Suprapubic skin (tissue), 4 donors: ENCODE measurements at regions not wholly inside any gene's neighbourhood (a gene's known extent, or its start where the extent isn't known, plus 50 kb on each side); places are given as distances from the start of the nearest gene placed in this dataset.

Source experiments
- DNase-seq, 2 donors: peaks; one replicate each; pipeline ENCODE4 v3.0.0-alpha.2; 2019; ENCODE audit warnings: low spot score in 2 of 2
- H3K27ac ChIP-seq: fragments of 200-600 bp; sonication (generic); one replicate; pipeline ENCODE4 v1.5.1; 2019
- H3K27me3 ChIP-seq: fragments of 200-600 bp; sonication (generic); one replicate; pipeline ENCODE4 v1.5.1; 2019
- H3K36me3 ChIP-seq: fragments of 200-600 bp; sonication (generic); one replicate; pipeline ENCODE4 v1.5.1; 2019
- H3K4me1 ChIP-seq: fragments of 200-600 bp; sonication (generic); one replicate; pipeline ENCODE4 v1.5.1; 2019
- H3K4me3 ChIP-seq: fragments of 200-600 bp; sonication (generic); one replicate; pipeline ENCODE4 v1.5.1; 2019; ENCODE audit warnings: mild to moderate bottlenecking
- H3K9me3 ChIP-seq: fragments of 200-600 bp; sonication (generic); one replicate; pipeline ENCODE4 v1.5.1; 2019
- CTCF ChIP-seq, 2 donors: fragments of 200-600 bp in 1 of 2; fragments of 450-650 bp in 1 of 2; sonication (generic) in 1 of 2; IDR thresholded peaks; one replicate each; pipeline ENCODE4 v1.5.1; 2016 to 2019; ENCODE audit warnings: antibody characterized with exemption in 2 of 2, mild to moderate bottlenecking in 1 of 2, moderate library complexity in 1 of 2
- EP300 ChIP-seq: sonication (generic); formaldehyde crosslinking; IDR thresholded peaks from one replicate; pipeline ENCODE4 v1.6.1; 2017; ENCODE audit warnings: antibody characterized with exemption
- POLR2A ChIP-seq, 2 donors: fragments of 450-650 bp; IDR thresholded peaks; one replicate each; pipeline ENCODE4 v1.6.1; 2017; ENCODE audit warnings: antibody characterized with exemption in 2 of 2, mild to moderate bottlenecking in 2 of 2, moderate library complexity in 2 of 2
- POLR2AphosphoS5 ChIP-seq, 3 donors: sonication (generic); formaldehyde crosslinking; IDR thresholded peaks; one replicate each; pipeline ENCODE4 v1.6.1; 2017; ENCODE audit warnings: antibody characterized with exemption in 3 of 3
- WGBS: methylation state at CpG from one replicate; pipeline ENCODE4 v1.1.5; 2018; 5-methylcytosine and 5-hydroxymethylcytosine counted together

- TF ChIP-seq POLR2A (IDR thresholded peaks at IDR 0.05) (no peak), EP300 (no peak), POLR2AphosphoS5 (IDR thresholded peaks at IDR 0.05) (no peak), CTCF (IDR thresholded peaks at IDR 0.05) (no peak)
- no peak for DNase-seq
- no peaks in the 10 kb centered on the region for H3K4me1 ChIP-seq
- peaks cover 6% of the 10 kb centered on the region for H3K9me3 ChIP-seq
- H3K4me3 ChIP-seq = no peak overlapping the region
- no peaks in the 10 kb centered on the region for H3K27me3 ChIP-seq
- no peak overlapping the region for H3K27ac ChIP-seq
- WGBS = 100% methylated on average over 5 of the region's 5 CpGs
- H3K36me3 ChIP-seq = no peaks in the 10 kb centered on the region
Observed at GRCh38 chr11:82577246-82577645, 156.4 kb downstream of the FAM181B start.

GRCh38 chr11:82560836-82561235 lies 172.8 kb downstream of the FAM181B start:
- H3K36me3 ChIP-seq = no peaks in the 10 kb centered on the region
- TF ChIP-seq EP300 (no peak), POLR2AphosphoS5 (IDR thresholded peaks at IDR 0.05) (no peak), POLR2A (IDR thresholded peaks at IDR 0.05) (no peak), CTCF (IDR thresholded peaks at IDR 0.05) (no peak)
- H3K4me3 ChIP-seq = no peak overlapping the region
- no peaks in the 10 kb centered on the region for H3K9me3 ChIP-seq
- no peak for DNase-seq
- 53% methylated on average over 5 of the region's 5 CpGs for WGBS
- H3K4me1 ChIP-seq = no peaks in the 10 kb centered on the region
- no peaks in the 10 kb centered on the region for H3K27me3 ChIP-seq
- H3K27ac ChIP-seq = no peak overlapping the region

GRCh38 chr11:82559609-82560008 lies 174.1 kb downstream of the FAM181B start:
- Histone ChIP-seq H3K27me3 (no peaks in the 10 kb centered on the region), H3K4me1 (no peaks in the 10 kb centered on the region), H3K36me3 (no peaks in the 10 kb centered on the region), H3K4me3 (no peak overlapping the region), H3K27ac (no peak overlapping the region), H3K9me3 (no peaks in the 10 kb centered on the region)
- WGBS = 77% methylated on average over 2 of the region's 2 CpGs
- no peak for TF ChIP-seq CTCF (IDR thresholded peaks at IDR 0.05)
- no peak for TF ChIP-seq POLR2A (IDR thresholded peaks at IDR 0.05)
- no peak for TF ChIP-seq POLR2AphosphoS5 (IDR thresholded peaks at IDR 0.05)
- TF ChIP-seq EP300 = no peak
- no peak for DNase-seq

GRCh38 chr11:82557274-82557673 lies 176.4 kb downstream of the FAM181B start:
- H3K27ac ChIP-seq = no peak overlapping the region
- H3K4me1 ChIP-seq = no peaks in the 10 kb centered on the region
- DNase-seq = no peak
- H3K36me3 ChIP-seq = no peaks in the 10 kb centered on the region
- H3K9me3 ChIP-seq = no peaks in the 10 kb centered on the region
- no peak for TF ChIP-seq EP300
- no peak for TF ChIP-seq POLR2A (IDR thresholded peaks at IDR 0.05)
- TF ChIP-seq POLR2AphosphoS5 (IDR thresholded peaks at IDR 0.05) = no peak
- no peak for TF ChIP-seq CTCF (IDR thresholded peaks at IDR 0.05)
- no peaks in the 10 kb centered on the region for H3K27me3 ChIP-seq
- 69% methylated on average over 4 of the region's 4 CpGs for WGBS
- no peak overlapping the region for H3K4me3 ChIP-seq

GRCh38 chr11:82556210-82556609 lies 177.5 kb downstream of the FAM181B start:
- H3K4me3 ChIP-seq = no peak overlapping the region
- H3K27ac ChIP-seq = no peak overlapping the region
- no peaks in the 10 kb centered on the region for H3K4me1 ChIP-seq
- H3K9me3 ChIP-seq = no peaks in the 10 kb centered on the region
- DNase-seq = no peak
- H3K27me3 ChIP-seq = no peaks in the 10 kb centered on the region
- TF ChIP-seq POLR2A (IDR thresholded peaks at IDR 0.05) = no peak
- no peaks in the 10 kb centered on the region for H3K36me3 ChIP-seq
